ENCODE measurements at regions not wholly inside any gene's neighbourhood (a gene's known extent, or its start where the extent isn't known, plus 50 kb on each side); places are given as distances from the start of the nearest gene placed in this dataset.
A peak's percentile ranks its signal among the peaks of the same experiment; 100 is the strongest.

DNA sequence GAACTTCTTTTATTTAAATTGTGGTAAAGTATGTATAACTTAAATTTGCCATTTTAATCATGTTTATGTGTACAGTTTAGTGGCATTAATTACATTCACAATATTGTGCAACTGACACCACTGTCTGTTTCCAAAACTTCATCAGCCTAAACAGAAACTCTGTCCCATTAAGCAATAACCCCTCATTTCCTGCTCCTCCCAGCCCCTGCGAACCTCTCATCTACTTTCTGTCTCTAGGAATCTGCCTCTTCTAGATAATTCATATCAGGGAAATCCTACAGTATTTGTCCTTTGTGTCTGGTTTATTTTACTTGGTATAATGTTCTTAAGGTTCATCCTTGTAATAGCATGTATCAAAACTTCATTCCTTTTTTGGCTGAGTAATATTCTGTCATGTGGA is 75.1 kb downstream of the BOLA3 start:
- Mint-ChIP-seq H3K4me1 (peaks cover 16 to 26% of the 10 kb centered on the region in 2 donors), H3K9me3 (no peaks in the 10 kb centered on the region), H3K27me3 (ENCODE audit: low read depth in 3 of 3) (peaks cover 0 to 2% (median 0%) of the 10 kb centered on the region in 3 donors), H3K4me3 (no peak overlapping the region), H3K27ac (peak overlapping the region in 4 of 6 donors; percentile 1 to 36 (median 22)), H3K36me3 (peaks cover 4 to 17% (median 16%) of the 10 kb centered on the region in 3 donors)
- DNase-seq: no peak

DNA sequence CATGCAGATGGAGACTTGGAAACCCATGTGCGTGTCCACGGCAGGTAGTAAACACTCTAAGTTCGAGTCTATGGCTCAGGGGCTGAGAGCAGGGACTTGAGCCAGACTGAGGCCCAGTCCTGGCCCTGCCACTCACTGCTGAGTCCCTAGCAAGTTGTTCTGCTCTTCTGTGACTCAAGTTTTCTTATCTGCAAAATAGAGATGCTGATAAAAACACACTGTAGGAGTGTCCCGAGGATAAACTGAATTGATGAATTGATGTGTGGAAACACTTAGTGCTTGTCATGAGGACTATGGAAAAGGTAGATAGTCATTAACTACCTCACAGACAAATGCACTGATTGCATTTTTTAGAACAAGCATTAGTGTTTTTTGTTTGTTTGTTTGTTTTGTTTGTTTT is 73.2 kb downstream of the BOLA3 start:
- DNase-seq: no peak
- Mint-ChIP-seq H3K4me1 (peaks cover 14 to 26% of the 10 kb centered on the region in 2 donors), H3K4me3 (no peak overlapping the region), H3K9me3 (no peaks in the 10 kb centered on the region), H3K36me3 (peaks cover 4 to 17% (median 16%) of the 10 kb centered on the region in 3 donors), H3K27ac (peak overlapping the region in 2 of 6 donors; percentile 16 to 38), H3K27me3 (ENCODE audit: low read depth in 3 of 3) (peaks cover 0 to 2% (median 0%) of the 10 kb centered on the region in 3 donors)

- Mint-ChIP-seq H3K4me3 (no peak overlapping the region), H3K27ac (peak overlapping the region in 2 of 6 donors; percentile 12 to 24), H3K4me1 (peaks cover 14 to 27% of the 10 kb centered on the region in 2 donors), H3K27me3 (ENCODE audit: low read depth in 3 of 3) (peaks cover 0 to 2% (median 2%) of the 10 kb centered on the region in 3 donors), H3K9me3 (no peaks in the 10 kb centered on the region), H3K36me3 (peaks cover 5 to 18% (median 17%) of the 10 kb centered on the region in 3 donors)
- DNase-seq: no peak
These were observed 71.6 kb downstream of the BOLA3 start for GRCh38 chr2:74076074-74076470.

DNA sequence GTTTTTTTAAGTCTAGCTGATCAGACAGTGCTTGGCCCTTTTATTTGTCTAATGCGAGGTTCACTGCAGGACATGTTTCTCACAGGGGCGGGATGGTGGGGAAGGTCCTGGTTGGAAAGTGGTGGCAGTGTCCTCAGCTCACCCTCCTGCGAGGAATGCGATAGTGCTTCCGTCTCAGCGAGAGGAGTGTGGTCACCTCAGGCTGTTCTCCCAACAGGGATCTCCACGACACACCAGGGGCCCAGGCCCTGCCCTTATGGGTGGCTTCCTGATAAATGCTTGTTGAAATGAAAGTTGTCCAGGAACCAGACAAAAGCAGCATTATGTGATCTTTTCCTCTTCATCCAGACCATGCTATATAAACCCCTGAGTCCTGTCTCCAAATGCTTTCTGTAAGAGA is 70.1 kb downstream of the BOLA3 start:
- no peak overlapping the region for H3K4me3 Mint-ChIP-seq
- peaks cover 8 to 26% (median 22%) of the 10 kb centered on the region in 3 donors for H3K36me3 Mint-ChIP-seq
- no peaks in the 10 kb centered on the region for H3K9me3 Mint-ChIP-seq
- H3K4me1 Mint-ChIP-seq: peaks cover 8 to 29% of the 10 kb centered on the region in 2 donors
- H3K27ac Mint-ChIP-seq: peak overlapping the region in 1 of 6 donors; percentile 34
- peaks cover 0 to 5% (median 2%) of the 10 kb centered on the region in 3 donors for H3K27me3 Mint-ChIP-seq (ENCODE audit: low read depth in 3 of 3)
- DNase-seq: no peak

DNA sequence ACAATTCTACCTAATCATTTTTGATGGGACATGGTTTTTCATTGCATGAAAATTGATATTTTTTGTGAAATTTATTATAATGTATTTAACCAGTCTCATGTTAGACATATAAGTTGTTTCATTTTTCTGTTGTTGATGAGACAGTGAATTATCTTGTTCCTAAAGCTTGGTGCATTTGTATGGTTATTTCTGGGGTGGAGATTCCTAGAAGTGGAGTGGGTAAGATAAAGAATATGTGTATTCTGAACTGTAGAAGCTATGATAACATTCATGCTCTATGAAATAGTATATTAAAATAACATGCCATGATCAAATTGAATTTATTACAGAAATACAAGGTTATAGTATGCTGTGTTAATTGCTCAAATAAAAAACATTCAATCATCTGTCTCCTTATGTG is 69.2 kb downstream of the BOLA3 start:
- H3K4me1 Mint-ChIP-seq: peaks cover 0 to 20% of the 10 kb centered on the region in 2 donors
- no peak overlapping the region for H3K27ac Mint-ChIP-seq
- no peak overlapping the region for H3K4me3 Mint-ChIP-seq
- H3K9me3 Mint-ChIP-seq: no peaks in the 10 kb centered on the region
- H3K36me3 Mint-ChIP-seq: peaks cover 9 to 24% (median 24%) of the 10 kb centered on the region in 3 donors
- H3K27me3 Mint-ChIP-seq (ENCODE audit: low read depth in 3 of 3): peaks cover 0 to 5% (median 2%) of the 10 kb centered on the region in 3 donors
- DNase-seq: no peak

GRCh38 chr2:74079522-74080341 is 68.0 kb downstream of the BOLA3 start:
- H3K27ac Mint-ChIP-seq: peak overlapping the region in 2 of 6 donors; percentile 15 to 37
- H3K4me3 Mint-ChIP-seq: no peak overlapping the region
- H3K9me3 Mint-ChIP-seq: no peaks in the 10 kb centered on the region
- H3K4me1 Mint-ChIP-seq: peaks cover 0 to 20% of the 10 kb centered on the region in 2 donors
- peaks cover 0 to 5% (median 2%) of the 10 kb centered on the region in 3 donors for H3K27me3 Mint-ChIP-seq (ENCODE audit: low read depth in 3 of 3)
- DNase-seq: no peak
- H3K36me3 Mint-ChIP-seq: peaks cover 14 to 24% (median 17%) of the 10 kb centered on the region in 3 donors

- H3K4me1 Mint-ChIP-seq: peaks cover 0 to 20% of the 10 kb centered on the region in 2 donors
- H3K4me3 Mint-ChIP-seq: no peak overlapping the region
- no peak for DNase-seq
- no peaks in the 10 kb centered on the region for H3K9me3 Mint-ChIP-seq
- peaks cover 14 to 24% (median 17%) of the 10 kb centered on the region in 3 donors for H3K36me3 Mint-ChIP-seq
- peaks cover 0 to 5% (median 2%) of the 10 kb centered on the region in 3 donors for H3K27me3 Mint-ChIP-seq (ENCODE audit: low read depth in 3 of 3)
- H3K27ac Mint-ChIP-seq: peak overlapping the region in 1 of 6 donors; percentile 37
These were observed 67.4 kb downstream of the BOLA3 start for GRCh38 chr2:74080346-74080745.

GRCh38 chr2:74081030-74081762 is 66.5 kb downstream of the BOLA3 start:
- no peak overlapping the region for H3K4me3 Mint-ChIP-seq
- H3K4me1 Mint-ChIP-seq: peaks cover 1 to 20% of the 10 kb centered on the region in 2 donors
- H3K9me3 Mint-ChIP-seq: no peaks in the 10 kb centered on the region
- DNase-seq: no peak
- H3K27me3 Mint-ChIP-seq (ENCODE audit: low read depth in 3 of 3): peaks cover 0 to 5% (median 5%) of the 10 kb centered on the region in 3 donors
- H3K27ac Mint-ChIP-seq: peak overlapping the region in 2 of 6 donors; percentile 9 to 80
- H3K36me3 Mint-ChIP-seq: peaks cover 14 to 22% (median 16%) of the 10 kb centered on the region in 3 donors

GRCh38 chr2:74081763-74082110 is 66.0 kb downstream of the BOLA3 start:
- no peak overlapping the region for H3K4me3 Mint-ChIP-seq
- no peak for DNase-seq
- H3K27ac Mint-ChIP-seq: peak overlapping the region in 1 of 6 donors; percentile 32
- H3K36me3 Mint-ChIP-seq: peaks cover 14 to 19% (median 16%) of the 10 kb centered on the region in 3 donors
- H3K27me3 Mint-ChIP-seq (ENCODE audit: low read depth in 3 of 3): peaks cover 0 to 5% (median 5%) of the 10 kb centered on the region in 3 donors
- peaks cover 1 to 20% of the 10 kb centered on the region in 2 donors for H3K4me1 Mint-ChIP-seq
- H3K9me3 Mint-ChIP-seq: no peaks in the 10 kb centered on the region

- peak overlapping the region in 3 of 6 donors; percentile 0 to 59 (median 5) for H3K27ac Mint-ChIP-seq
These were observed 64.0 kb downstream of the BOLA3 start for GRCh38 chr2:74083750-74084149.

More at GRCh38 chr2:74083750-74084149, 64.0 kb downstream of the BOLA3 start:
- peaks cover 12 to 21% (median 18%) of the 10 kb centered on the region in 3 donors for H3K36me3 Mint-ChIP-seq
- DNase-seq: no peak
- peaks cover 0 to 5% (median 4%) of the 10 kb centered on the region in 3 donors for H3K27me3 Mint-ChIP-seq (ENCODE audit: low read depth in 3 of 3)
- no peaks in the 10 kb centered on the region for H3K9me3 Mint-ChIP-seq
- peaks cover 1 to 20% of the 10 kb centered on the region in 2 donors for H3K4me1 Mint-ChIP-seq
- no peak overlapping the region for H3K4me3 Mint-ChIP-seq

All from immature natural killer cell (primary cell).